ENCODE measurements at regions not wholly inside any gene's neighbourhood (a gene's known extent, or its start where the extent isn't known, plus 50 kb on each side); places are given as distances from the start of the nearest gene placed in this dataset.
"Not testable (repeated sequence)": the region's sequence is repeated elsewhere in the genome, so short reads cannot be mapped to it uniquely, and the experiment has no call there.

DNA sequence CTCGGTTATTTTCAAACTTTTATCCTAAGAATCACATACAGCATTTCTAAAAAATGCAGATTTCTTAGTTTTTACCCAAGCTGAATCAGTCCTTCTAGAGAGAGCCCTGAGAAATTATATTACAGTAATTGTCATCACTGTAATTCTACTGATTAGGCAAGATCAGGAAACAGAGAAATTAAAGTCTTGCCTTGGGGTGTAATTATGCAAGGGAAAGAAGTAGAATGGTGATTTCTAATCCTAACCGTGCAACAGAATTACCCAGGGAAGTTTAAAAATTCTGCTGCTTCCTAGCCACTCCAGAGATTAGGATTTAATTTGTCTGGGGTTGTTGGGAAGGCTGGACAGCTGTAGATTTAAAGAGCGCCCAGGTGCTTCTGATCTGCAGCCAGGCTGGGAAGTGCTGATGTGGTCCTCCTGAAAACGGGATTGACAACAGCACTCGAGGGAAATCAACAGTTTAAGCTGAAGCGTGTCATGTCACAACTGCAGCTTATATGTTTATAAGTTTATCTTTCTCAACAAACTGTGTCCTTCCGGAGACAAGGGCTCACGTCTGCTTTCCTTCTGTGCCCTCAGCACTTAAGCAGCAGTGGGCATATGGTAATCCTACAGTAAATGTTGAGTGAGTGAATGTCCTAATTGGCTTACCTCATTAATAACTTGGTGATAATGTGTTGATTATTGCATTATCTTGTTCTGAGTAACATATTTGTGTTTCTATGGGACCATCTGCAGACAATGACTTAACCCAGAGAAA is 671.9 kb upstream of the SOX11 start:
- Histone ChIP-seq H3K9ac (ENCODE audit: insufficient read length) (no peak overlapping the region), H3K9me3 (ENCODE audit: low read depth, low read length) (peaks cover 4% of the 10 kb centered on the region; the same call in 1 of the 2 replicates), H3K36me3 (ENCODE audit: insufficient read depth, low read length) (no peaks in the 10 kb centered on the region), H3K4me3 (peak overlapping the region; percentile 39; the same call in 1 of the 2 replicates), H3K27ac (no peak overlapping the region; the same call in 1 of the 2 replicates)
- TF ChIP-seq EZH2 (IDR thresholded peaks at IDR 0.05) = no peak
- TF ChIP-seq FOXP2 (optimal IDR thresholded peaks at IDR 0.05; ENCODE audit: control extremely low read depth, extremely low read length, insufficient read depth) = peak; percentile 45
- peak; percentile 72 for DNase-seq (ENCODE audit: low read depth, low spot score)

DNA sequence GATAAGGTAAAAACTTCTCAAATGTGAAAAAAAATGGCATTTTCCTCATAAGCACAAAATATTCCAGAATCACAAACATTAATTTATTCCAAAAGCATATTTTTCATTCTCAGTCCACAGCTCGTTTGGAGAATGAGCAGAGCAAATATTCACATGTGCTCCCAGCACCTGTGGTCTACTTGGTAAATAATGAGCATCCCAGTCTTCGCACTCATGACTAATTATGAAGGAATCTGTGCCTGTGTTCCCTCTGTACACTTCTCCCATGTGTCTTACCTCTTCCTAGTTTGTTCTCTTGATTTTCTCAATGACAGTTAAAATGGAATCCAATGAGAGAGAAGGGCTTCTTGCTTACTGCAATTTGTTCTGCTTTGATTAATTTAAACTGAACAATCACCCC is 671.0 kb upstream of the SOX11 start:
- H3K27ac ChIP-seq = no peak overlapping the region
- TF ChIP-seq EZH2 (IDR thresholded peaks at IDR 0.05) = no peak
- no peak for TF ChIP-seq POLR2AphosphoS5 (IDR thresholded peaks at IDR 0.05; ENCODE audit: borderline replicate concordance, low read depth, low read length)
- TF ChIP-seq FOXP2 (optimal IDR thresholded peaks at IDR 0.05; ENCODE audit: control extremely low read depth, extremely low read length, insufficient read depth) = no peak
- DNase-seq (ENCODE audit: low read depth, low spot score) = no peak
- H3K36me3 ChIP-seq (ENCODE audit: insufficient read depth, low read length) = no peaks in the 10 kb centered on the region
- peaks cover 4% of the 10 kb centered on the region; the same call in 1 of the 2 replicates for H3K9me3 ChIP-seq (ENCODE audit: low read depth, low read length)
- no peak overlapping the region for H3K9ac ChIP-seq (ENCODE audit: insufficient read length)
- H3K4me3 ChIP-seq = no peak overlapping the region

DNA sequence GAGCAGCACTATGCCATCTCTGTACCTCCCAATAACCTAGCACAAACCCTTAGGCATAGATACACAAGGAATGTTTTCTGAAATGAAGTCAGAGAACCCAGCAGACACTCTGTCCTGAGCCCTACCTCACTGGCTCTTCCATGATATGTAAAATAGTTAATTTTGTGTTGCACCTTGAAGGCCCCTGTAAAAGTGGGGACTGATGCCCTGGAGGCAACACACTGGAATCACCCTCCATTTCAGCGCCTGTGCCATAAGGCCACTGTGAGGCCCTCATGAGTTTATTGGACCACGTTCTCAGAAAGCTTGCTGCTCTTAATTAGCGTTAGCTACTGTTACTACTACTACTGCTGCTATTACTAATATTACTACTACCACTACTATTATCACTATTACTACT is 670.1 kb upstream of the SOX11 start:
- H3K27ac ChIP-seq = no peak overlapping the region

DNA sequence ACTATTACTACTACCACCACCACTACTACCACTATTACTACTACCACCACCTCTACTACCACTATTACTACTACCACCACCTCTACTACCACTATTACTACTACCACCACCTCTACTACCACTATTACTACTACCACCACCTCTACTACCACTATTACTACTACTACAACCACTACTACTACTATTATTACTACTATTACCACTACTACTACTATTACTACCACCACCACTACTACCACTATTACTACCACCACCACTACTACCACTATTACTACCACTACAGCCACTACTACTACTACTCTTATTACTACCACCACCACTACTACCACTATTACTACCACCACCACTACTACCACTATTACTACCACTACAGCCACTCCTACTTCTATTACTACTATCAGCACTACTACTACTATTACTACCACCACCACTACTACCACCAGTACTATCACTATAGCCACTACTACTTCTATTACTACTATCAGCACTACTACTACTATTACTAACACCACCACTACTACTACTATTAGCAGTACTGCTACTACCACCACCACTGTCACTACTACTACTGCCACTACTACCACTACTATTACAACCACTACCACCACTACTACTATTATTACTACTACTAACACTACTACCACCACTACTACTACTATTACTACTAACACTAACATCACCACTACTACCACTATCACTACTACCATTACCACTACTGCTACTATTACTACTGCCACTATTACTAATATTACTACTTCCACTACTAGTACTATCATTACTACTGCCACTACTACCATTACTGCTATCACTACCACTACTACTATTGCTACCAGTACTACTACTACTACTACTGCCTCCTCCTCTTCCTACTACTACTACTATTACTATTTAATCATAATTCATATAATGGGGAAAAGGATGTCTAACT is 669.2 kb upstream of the SOX11 start:
- H3K27ac ChIP-seq; H3K36me3 ChIP-seq (ENCODE audit: insufficient read depth, low read length); DNase-seq (ENCODE audit: low read depth, low spot score); H3K9me3 ChIP-seq (ENCODE audit: low read depth, low read length); H3K4me3 ChIP-seq; H3K9ac ChIP-seq (ENCODE audit: insufficient read length): not testable (repeated sequence)

More for the DNA sequence above, 670.1 kb upstream of the SOX11 start:
- no peak for TF ChIP-seq EZH2 (IDR thresholded peaks at IDR 0.05)
- TF ChIP-seq FOXP2 (optimal IDR thresholded peaks at IDR 0.05; ENCODE audit: control extremely low read depth, extremely low read length, insufficient read depth) = no peak
- no peak for TF ChIP-seq POLR2AphosphoS5 (IDR thresholded peaks at IDR 0.05; ENCODE audit: borderline replicate concordance, low read depth, low read length)
- H3K9me3 ChIP-seq (ENCODE audit: low read depth, low read length) = peaks cover 4% of the 10 kb centered on the region; the same call in 1 of the 2 replicates
- H3K4me3 ChIP-seq = no peak overlapping the region
- no peaks in the 10 kb centered on the region for H3K36me3 ChIP-seq (ENCODE audit: insufficient read depth, low read length)
- H3K9ac ChIP-seq (ENCODE audit: insufficient read length) = no peak overlapping the region
- no peak for DNase-seq (ENCODE audit: low read depth, low spot score)

DNA sequence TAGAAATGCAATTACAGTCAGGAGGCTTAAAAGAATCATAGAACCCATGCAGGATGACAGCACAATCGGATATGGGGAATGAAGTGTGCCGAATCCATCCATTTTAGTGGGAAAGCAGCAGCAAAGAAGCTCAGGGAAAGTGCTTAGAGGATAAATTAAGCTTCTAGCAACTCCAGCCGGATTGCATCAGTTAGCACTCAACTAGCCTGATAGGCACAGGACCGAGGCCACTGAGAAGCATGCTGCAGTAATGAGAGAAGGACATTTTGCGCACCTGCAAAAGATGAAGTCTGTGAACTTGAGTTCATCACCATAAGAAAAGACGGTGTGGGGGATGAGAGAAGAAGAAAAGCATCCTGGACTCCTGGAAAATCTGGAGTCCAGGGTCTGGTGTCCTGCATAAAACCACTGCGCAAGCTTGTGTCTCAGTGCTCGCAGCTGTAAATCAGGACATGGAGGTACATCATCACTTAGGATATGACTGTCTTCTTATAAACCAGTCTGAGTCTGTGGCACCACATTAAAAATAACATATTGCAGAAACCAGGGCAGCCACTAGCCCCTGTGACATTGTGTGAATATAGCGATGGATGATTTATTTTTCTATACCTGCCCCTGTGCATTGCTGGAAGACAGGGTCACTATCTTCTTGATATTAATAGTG is 665.5 kb upstream of the SOX11 start:
- Histone ChIP-seq H3K9ac (ENCODE audit: insufficient read length) (no peak overlapping the region), H3K4me3 (no peak overlapping the region), H3K36me3 (ENCODE audit: insufficient read depth, low read length) (no peaks in the 10 kb centered on the region), H3K27ac (no peak overlapping the region), H3K9me3 (ENCODE audit: low read depth, low read length) (peaks cover 4% of the 10 kb centered on the region; the same call in 1 of the 2 replicates)
- TF ChIP-seq EZH2 (IDR thresholded peaks at IDR 0.05) (no peak), FOXP2 (optimal IDR thresholded peaks at IDR 0.05; ENCODE audit: control extremely low read depth, extremely low read length, insufficient read depth) (no peak), POLR2AphosphoS5 (IDR thresholded peaks at IDR 0.05; ENCODE audit: borderline replicate concordance, low read depth, low read length) (no peak)
- DNase-seq (ENCODE audit: low read depth, low spot score) = no peak

DNA sequence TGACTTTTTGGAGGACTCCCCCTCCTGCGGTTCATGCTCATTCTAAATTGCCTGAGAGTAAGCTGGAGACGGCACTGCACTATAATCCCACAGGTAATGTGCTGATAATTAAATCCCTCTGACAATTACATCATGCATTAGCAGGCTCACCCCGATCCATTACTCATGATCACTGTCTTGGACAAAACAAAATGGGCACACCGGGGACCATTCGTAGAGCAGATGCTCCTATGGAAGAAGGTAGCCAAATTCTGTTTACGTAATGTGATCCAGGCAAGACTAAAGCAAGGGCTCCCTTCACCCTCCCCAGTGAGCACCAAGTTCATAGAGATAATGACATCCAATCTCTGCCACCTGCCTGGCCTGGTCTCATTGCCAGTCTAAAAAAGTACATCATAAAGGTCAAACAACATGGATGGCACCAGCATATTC is 657.1 kb upstream of the SOX11 start:
- no peaks in the 10 kb centered on the region for H3K36me3 ChIP-seq (ENCODE audit: insufficient read depth, low read length)
- DNase-seq (ENCODE audit: low read depth, low spot score) = no peak
- H3K9me3 ChIP-seq (ENCODE audit: low read depth, low read length) = no peaks in the 10 kb centered on the region
- no peak overlapping the region for H3K4me3 ChIP-seq
- H3K9ac ChIP-seq (ENCODE audit: insufficient read length) = no peak overlapping the region
- H3K27ac ChIP-seq = no peak overlapping the region
- TF ChIP-seq POLR2AphosphoS5 (IDR thresholded peaks at IDR 0.05; ENCODE audit: borderline replicate concordance, low read depth, low read length) = no peak
- TF ChIP-seq FOXP2 (optimal IDR thresholded peaks at IDR 0.05; ENCODE audit: control extremely low read depth, extremely low read length, insufficient read depth) = no peak
- no peak for TF ChIP-seq EZH2 (IDR thresholded peaks at IDR 0.05)

DNA sequence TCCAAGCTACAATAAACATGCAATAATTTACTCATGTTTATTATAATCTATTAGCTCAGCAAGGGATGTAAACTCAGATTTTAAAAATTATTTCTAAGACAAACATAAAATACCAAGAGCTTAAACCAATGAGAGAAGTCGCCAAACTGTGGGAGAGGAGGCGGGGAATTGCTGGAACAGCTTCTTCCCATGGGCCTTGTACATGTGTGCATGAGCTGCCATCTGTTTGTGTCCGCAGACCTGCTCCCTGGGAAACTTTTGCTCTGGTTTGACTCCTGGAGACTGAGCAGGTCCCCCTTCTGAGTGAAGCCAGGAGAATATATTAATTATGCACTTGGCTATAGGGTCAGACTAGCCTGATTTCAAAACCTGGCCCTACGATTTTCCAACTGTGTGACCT is 655.9 kb upstream of the SOX11 start:
- Histone ChIP-seq H3K9ac (ENCODE audit: insufficient read length) (no peak overlapping the region), H3K4me3 (no peak overlapping the region), H3K9me3 (ENCODE audit: low read depth, low read length) (no peaks in the 10 kb centered on the region), H3K36me3 (ENCODE audit: insufficient read depth, low read length) (no peaks in the 10 kb centered on the region), H3K27ac (no peak overlapping the region)
- DNase-seq (ENCODE audit: low read depth, low spot score) = no peak
- TF ChIP-seq EZH2 (IDR thresholded peaks at IDR 0.05) = no peak
- no peak for TF ChIP-seq POLR2AphosphoS5 (IDR thresholded peaks at IDR 0.05; ENCODE audit: borderline replicate concordance, low read depth, low read length)
- no peak for TF ChIP-seq FOXP2 (optimal IDR thresholded peaks at IDR 0.05; ENCODE audit: control extremely low read depth, extremely low read length, insufficient read depth)
